ENCODE measurements at regions not wholly inside any gene's neighbourhood (a gene's known extent, or its start where the extent isn't known, plus 50 kb on each side); places are given as distances from the start of the nearest gene placed in this dataset.
"Not testable (repeated sequence)": the region's sequence is repeated elsewhere in the genome, so short reads cannot be mapped to it uniquely, and the experiment has no call there.

DNA sequence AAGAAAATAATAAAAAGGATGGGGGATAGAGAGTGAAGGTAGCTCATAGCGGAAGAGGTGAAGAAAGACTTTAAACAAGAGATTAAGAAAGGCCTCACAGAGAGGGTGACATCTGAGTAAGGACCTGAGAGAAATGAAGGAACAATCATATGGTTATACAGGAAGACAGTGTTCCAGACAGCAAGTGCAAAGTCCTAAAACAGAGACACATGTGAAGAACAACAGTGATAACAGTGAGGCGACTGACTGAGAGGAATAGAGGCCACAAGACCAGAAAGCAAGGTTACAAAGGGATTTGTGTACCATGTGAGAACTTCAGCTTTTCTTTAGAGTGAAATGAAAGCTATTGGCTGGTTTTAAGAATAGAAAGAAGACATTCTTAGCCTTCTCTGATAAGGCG is 141.6 kb upstream of the PALMD start:
- DNase-seq, result no peak

GRCh38 chr1:99506631-99507030 is 139.3 kb upstream of the PALMD start:
- DNase-seq, result no peak

- not testable (repeated sequence) for DNase-seq
Measured at GRCh38 chr1:99507446-99507845, 138.5 kb upstream of the PALMD start.

- DNase-seq, result no peak
Measured at GRCh38 chr1:99507906-99508732, 137.8 kb upstream of the PALMD start.

- not testable (repeated sequence) for DNase-seq
Measured at GRCh38 chr1:99508733-99509445, 137.0 kb upstream of the PALMD start.

- DNase-seq, result not testable (repeated sequence)
Measured at GRCh38 chr1:99514823-99515552, 130.9 kb upstream of the PALMD start.

- no peak for DNase-seq
Measured at GRCh38 chr1:99516141-99516540, 129.8 kb upstream of the PALMD start.

GRCh38 chr1:99520121-99520520 is 125.8 kb upstream of the PALMD start:
- DNase-seq, result no peak

DNA sequence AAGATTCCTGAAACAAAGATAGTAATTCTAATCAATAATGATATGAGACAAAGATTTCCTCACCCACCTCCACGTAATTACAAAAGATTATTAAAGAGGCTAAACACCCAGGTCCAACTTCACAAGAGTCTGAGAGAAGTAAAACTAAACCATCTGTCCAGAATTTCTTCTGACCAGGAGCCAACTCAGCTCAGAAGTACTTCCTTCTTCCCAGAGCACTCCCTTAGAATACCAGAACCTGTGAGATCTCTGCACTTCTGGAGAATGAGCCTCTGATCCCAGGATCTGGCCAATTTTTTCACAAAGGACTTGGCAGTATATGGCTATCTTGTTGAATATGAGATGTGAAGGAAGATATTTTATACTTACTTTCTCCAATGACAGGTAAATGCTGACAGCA is 120.6 kb upstream of the PALMD start:
- no peak for DNase-seq

DNA sequence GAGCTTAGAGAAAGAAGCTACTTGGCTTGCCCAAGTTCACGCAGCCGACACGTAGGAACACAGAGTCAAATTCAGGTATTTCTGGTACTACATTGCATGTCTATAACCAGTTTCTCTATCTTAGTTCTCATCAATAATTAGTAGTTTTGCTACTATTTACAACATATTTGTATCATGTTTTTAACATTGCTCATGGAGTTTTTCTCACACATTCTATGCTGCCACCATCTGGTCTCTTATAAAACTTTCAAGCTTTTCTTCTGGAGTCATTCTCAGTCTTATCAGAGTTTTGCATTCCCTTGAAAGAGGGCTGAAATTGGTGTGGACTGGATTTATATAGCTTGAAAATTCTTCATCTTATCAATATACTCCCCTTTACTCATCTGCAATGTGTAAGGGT is 118.8 kb upstream of the PALMD start:
- DNase-seq, result no peak

- no peak for DNase-seq
Measured at GRCh38 chr1:99527545-99527944, 118.4 kb upstream of the PALMD start.

- no peak for DNase-seq
Measured at GRCh38 chr1:99529002-99529401, 116.9 kb upstream of the PALMD start.

GRCh38 chr1:99531578-99532275 is 114.2 kb upstream of the PALMD start:
- no peak for DNase-seq

DNA sequence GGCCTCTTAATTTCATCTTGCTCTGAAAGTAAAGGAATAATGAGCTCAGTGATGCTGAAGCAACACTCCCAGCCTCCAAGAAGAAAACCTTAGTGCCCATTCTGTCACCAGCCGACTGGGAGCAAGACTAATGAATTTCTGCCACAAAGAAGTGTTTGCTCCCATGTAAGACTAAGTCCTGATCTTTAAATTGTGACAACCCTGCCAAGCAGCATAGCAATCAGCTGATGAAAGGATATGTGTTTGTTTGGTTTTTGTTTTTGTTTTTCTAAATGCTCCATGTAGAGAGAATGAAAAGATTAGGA is 113.7 kb upstream of the PALMD start:
- no peak for DNase-seq

DNA sequence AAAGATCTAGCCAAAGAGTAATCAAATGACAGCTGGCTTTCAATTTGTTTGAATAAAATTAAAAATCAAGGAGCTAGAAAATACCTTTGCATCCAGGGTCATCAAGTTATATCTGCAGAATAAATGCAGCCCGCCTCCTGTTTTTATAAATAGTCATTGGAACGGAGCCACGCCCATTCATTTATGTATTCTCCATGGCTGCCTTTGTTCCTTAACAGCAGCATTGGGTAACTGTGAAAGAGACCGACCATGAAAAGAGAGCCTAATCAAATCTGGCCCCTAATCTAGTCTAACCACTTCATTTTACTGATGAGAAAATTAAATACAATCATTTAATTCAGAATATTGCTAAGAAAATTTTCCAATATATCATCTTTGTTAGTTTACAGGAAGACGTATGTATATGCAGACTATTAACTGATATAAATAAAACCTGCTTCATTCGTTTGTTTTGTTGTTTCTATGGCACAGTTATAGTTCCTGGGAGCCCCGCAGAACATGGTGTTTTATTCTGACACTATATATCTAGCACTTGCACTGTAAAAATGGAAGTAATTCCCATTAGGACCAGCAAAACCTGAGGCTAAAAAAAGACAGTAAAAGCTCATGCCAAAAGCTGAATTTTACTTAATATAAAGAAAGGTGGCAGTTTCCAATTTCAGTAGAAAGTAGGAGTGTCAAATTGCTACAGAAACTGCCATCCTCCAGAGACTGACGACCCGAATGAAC is 111.8 kb upstream of the PALMD start:
- peak; percentile 24 for DNase-seq

DNA sequence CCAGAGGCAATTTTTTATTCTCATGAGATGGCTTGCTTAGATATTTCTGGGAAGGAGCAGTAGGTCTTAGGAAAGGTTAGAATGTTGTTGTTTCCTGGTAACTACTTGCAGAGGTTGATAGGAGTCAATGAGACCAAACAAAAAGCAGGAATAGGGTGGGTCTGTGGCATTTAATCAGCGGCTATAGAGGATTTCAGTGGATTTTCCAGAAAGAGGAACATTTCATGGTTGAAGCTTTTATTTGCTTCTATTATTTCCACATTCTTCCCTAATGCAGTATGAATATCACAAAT is 111.3 kb upstream of the PALMD start:
- DNase-seq, result no peak

- DNase-seq, result no peak
Measured at GRCh38 chr1:99535470-99536164, 110.3 kb upstream of the PALMD start.

DNA sequence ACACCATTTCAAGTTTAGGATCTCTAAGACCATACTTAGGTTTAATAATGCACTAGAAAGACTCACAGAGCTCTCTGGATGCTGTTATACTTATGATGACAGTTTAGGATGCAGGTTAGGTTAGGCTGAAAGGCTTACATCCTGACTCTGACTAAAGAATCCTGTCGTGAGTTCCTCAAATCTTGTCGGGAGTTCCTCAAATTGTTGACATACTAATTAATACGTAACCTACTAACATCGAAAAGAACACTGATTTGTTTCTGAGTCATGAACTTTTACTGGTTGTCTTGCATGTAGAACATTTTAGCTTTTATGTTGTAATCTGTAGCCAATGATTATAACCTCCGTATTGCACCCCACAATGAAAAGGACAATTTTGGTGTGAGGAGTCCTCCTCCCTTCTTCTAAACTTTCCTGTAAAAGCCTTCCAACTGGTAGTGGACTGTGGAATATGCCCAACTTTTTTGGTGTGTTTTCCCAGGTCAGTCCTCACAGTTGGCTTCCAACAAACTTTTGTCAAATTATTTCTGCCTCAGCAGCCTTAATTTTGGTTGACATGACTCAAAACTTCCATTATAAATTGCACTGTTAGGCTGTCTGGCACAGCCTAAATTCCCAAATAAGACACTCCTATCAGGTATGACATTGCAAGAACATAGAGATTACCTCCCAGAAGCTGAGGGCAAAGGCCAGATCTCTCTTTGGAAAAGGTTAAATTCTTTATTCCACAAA is 107.9 kb upstream of the PALMD start:
- no peak for DNase-seq

DNA sequence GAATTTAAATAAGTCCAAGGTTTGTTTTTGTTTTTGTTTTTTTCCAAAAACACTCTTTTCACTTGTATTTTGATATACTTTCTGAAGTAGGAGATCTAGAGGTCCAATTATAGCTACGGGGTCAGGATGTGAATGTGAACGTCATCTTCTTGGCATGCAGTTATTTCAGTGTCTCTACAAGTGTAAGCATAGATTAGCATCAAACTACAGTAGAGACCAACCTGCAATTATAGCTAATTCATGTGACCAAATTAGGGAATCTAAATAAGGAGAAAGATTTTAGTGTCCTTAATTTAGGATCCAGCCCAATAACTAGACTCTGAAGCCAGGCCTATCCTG is 107.3 kb upstream of the PALMD start:
- no peak for DNase-seq

- no peak for DNase-seq
Measured at GRCh38 chr1:99539131-99539530, 106.8 kb upstream of the PALMD start.

GRCh38 chr1:99540744-99541143 is 105.2 kb upstream of the PALMD start:
- no peak for DNase-seq

DNA sequence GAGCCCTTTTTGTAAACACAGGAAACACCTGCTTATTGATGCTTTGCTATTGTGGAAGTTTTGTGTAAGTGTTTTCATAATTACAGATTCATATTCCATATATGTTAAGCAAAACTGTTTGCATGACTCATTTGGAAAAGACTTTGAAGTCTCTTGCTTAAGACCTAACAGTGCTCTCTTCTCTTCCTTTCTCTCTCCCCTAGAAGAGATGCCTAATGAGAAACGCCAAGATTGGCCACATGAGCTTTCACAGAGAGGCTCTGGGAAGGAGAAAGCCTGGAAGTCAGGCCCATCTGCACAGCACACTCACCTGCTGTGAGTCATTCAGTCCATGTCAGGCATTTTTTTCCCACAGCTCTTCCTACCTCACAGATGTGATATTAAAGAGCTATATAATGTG is 101.6 kb upstream of the PALMD start:
- DNase-seq, result no peak
